Cerebellar nuclear complex (tissue), 1 donor: ENCODE measurements at regions not wholly inside any gene's neighbourhood (a gene's known extent, or its start where the extent isn't known, plus 50 kb on each side); places are given as distances from the start of the nearest gene placed in this dataset.
"Not testable (repeated sequence)": the region's sequence is repeated elsewhere in the genome, so short reads cannot be mapped to it uniquely, and the experiment has no call there.

Experiments used
- DNase-seq, 2 experiments: peaks; one replicate each; lab custom pipeline; 2025; lab: John Stamatoyannopoulos, UW

DNA sequence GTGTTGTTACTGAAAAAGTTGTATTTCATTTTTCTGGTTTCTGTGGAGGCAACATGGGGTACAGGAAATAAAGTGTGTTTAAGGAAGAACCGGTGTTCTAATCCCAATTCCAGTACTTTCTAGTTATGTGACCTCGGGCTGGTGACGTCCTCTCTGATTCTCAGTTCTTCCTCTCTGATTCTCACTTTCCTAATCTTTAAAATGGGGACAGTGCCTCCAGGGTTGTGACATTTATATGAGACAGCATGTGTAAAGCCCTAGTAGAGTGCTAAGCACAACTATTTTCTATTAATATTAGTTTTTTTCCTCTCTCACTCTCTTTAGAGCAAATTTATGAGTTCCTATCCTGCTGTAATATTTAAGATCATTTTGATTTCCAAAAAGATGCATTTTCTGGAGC, 50.9 kb upstream of the PTPDC1 start:
- no peak for DNase-seq

DNA sequence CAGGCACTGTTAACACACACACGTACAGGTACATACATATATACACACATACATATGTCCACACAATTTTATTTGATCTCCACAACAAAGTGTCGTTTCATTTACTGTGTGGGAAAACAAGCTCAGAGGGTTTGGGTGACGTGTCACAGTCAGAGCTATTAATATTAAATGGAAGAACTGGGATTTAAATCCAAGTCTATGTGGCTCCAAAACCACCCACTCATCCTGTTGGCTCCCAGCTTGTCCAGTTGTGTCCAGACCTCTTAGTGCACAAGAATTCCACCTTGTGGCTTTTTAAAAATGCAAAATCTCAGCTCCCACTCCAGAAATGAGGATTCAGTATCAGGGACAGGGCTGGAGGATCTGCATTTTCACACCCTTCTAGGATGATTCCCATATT, 52.3 kb upstream of the PTPDC1 start:
- DNase-seq = no peak

DNA sequence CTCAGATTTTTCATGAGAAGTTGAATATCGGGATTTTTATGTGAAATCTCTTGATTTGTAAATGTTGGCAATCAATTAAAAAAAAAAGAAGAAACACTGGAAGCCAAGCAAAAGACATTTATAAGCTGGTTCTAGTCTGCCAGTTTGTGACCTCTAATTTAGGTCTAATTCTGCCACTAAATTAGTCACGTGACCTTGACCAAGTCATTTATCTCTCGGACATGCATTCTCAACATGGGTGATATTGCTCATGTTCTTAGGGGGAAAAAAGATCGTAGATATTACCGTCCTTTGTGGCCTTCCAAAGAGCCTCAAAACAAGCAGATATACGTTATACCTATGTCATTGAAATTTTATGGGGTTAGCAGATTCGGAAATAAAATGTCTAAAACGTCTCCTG, 52.9 kb upstream of the PTPDC1 start:
- DNase-seq = no peak

DNA sequence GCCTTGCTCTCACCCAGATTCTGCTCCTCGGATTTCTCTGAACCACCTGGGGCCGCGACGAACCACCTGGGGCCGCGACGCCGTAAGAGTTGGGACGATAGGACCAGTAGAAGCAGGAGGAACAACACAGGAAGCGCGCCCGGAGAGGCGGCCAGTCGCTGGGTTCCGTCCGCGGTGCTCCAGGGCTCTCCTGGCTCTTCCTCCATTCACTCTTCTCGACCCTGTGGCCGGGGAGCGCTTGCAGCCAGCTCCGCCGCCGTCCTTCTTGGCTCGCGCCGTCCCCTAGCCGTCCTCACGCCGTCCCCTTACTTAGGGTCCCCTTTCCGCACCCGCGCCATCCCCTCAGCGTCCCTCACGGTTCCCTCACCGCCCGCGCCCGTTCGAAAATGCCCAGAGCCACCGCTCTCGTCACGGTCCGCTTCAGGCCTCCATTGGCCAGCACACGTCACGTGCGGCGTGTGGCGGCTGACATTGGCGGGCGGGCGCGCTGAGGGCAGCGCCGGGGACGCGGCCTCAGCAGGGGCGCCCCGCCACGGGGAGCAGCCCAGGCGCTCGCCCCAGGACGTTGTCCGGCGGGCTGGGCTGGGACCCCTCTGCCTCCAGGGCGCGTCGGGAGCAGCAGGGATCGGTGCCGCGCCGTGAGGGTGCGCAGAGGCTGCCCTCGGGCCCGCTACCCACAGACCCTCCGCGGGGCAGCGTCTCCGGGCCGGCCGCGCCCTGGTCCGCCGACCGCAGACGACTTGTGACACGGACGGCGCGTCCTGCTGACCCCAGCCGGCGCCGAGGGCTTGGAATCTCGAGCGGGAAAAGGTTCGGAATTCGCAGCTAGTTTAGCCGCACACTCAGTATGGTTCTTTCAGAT, 53.7 kb upstream of the PTPDC1 start:
- DNase-seq = peak in 1 of 2 experiments; percentile 40

DNA sequence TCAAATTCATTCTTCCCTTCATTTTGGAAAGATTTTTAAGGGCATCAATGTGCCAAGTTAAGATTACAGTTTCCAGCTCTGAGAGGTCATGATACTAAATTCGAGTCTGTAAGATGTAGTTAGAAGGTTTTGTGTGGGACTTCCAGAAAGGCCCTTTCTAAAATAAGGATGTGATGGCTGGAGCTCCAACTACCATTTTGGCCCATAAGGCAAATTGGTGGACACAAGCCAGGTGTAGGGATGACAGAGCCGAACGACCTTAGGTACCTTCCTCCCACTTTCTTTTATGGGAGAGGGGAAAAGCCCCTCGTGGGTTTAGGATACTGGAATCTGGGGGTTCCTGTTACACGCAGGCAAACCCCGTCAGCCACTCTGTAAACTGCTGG, 54.3 kb upstream of the PTPDC1 start:
- no peak for DNase-seq

DNA sequence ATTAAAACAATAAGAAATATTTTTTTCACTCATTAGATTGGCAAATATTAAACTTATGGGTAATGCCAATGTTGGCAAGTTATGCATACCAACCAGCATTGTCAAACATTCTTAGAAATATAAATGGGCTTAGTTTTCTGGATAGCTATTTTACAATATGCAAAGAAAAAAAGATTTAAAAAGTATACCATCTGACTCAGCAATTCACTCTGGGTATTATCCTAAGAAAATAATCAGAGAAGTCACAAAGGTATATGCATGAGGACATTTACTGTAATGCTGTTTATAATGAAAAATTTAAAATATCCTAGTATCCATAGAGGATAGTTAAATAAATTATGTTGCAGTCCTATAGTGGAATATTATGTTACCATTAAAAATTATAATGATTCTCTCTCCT, 57.4 kb upstream of the PTPDC1 start:
- no peak for DNase-seq

DNA sequence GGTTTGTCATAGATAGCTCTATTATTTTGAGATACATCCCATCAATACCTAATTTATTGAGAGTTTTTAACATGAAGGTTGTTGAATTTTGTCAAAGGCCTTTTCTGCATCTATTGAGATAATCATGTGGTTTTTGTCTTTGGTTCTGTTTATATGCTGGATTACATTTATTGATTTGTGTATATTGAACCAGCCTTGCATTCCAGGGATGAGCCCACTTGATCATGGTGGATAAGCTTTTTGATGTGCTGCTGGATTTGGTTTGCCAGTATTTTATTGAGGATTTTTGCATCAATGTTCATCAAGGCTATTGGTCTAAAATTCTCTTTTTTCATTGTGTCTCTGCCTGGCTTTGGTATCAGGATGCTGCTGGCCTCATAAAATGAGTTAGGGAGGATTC, 61.8 kb upstream of the PTPDC1 start:
- not testable (repeated sequence) for DNase-seq

DNA sequence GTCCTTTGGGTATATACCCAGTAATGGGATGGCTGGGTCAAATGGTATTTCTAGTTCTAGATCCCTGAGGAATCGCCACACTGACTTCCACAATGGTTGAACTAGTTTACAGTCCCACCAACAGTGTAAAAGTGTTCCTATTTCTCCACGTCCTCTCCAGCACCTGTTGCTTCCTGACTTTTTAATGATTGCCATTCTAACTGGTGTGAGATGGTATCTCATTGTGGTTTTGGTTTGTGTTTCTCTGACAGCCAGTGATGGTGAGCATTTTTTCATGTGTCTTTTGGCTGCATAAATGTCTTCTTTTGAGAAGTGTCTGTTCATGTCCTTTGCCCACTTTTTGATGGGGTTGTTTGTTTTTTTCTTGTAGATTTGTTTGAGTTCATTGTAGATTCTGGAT, 63.4 kb upstream of the PTPDC1 start:
- DNase-seq = not testable (repeated sequence)

DNA sequence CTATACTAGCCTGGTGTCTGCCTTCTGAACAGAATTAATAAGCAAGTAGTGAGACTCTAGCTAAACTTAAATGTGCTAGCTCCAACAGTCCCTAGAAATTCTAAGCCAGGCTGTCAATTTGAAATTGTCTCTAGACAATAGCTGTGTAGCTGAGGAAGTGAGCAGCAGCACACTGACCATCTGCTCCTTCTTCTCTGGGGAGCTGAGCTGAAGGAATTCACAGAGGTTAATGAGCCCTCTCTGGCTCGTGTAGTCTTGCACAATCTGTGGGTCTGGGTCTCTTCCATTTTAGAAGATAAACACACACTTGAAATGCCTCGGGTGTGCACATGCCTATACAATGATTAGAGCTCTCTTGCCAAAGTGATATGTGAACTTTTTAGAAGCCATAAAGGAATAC, 63.5 kb upstream of the BARX1 start:
- no peak for DNase-seq

DNA sequence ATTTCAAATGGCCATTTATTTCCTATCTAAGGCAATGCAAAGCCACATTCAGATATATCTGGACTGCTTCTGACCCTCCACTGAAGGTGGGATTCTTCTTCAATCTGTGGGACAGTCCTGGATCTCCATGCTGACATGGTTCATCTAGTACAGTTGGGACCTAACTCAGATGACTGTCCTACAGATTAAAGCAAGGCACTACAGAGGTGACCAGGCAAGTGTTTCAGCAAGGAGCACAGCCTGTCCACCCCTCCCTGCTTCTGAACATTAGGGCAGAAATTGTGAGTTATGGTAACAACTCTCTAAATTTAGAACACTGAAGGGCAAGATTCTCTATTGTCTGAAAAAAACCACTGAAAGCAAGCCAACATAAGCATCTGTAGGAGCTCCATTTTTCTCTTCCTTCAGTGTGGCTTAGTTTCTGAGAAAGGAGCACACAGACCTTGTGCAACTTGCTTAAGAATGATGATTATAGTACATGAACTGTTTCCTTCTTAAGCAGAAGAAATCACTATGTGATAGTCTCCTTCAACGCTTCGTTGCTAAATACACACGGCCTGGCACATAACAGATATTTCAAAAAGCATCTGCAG, 62.9 kb upstream of the BARX1 start:
- DNase-seq = no peak

DNA sequence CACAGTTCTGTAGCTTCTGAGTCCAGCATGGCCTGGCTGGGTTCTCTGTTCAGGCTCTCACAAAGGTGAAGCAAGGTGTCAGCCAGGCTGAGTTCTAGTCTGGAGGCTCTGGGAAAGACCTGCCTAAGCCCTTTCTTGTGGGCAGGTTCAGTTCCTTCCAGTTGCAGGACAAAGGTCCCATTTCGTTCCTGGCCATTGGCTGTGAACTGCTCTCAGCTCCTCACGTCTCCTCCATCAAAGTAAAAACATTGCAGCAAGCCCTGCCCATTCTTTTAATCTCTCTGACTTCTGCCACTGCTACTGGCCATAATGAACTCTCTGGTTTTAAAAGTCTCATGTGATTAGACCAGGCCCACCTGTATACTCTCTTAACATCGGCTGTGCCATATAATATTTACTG, 61.6 kb upstream of the BARX1 start:
- DNase-seq = no peak

DNA sequence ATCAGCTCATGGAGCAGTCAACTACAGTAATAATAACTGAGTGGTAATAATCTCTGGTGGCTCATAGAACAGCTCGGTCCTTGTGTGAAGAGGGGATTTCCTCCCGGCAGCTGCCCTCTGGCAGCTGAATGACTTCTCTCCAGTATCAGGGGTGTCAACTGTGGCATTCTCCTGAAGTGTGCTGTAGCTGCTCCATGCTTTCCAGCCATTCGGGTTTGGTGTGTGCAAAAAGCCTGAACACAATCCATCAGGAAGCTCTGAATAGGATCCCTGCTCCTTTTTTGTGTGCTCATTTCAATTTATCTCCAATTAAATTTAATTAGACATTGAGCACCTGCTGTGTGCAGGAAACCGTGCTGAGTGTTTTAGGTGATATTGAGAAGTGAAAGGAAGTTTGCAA, 59.8 kb upstream of the BARX1 start:
- DNase-seq = no peak

DNA sequence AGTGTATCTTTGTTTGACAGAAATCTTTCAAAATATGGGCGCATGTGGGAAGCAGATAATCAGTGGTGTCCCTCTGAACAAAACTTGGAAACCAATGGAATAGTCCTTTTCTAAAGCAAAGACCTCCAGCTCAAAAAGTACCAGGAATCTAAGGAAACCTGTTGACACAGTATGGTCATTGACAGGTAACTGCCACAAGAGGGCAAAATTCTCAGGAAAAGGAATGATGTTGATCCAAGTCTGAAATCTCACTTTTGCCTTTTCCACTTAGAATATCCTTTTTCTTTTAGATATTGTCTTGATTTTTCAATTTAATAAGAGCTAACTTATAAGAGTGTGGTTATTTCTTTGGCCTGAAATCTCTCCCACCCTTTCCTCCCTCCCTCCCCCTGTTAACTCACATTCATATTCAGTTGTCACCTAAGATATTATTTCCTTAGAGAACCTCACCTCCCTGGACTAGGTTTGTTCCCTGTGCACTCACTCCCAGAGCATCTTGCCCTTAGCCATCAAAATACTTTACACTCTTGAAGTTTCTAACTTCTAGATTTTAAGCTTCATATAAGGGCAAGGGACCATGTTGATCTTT, 59.0 kb upstream of the BARX1 start:
- DNase-seq = no peak

DNA sequence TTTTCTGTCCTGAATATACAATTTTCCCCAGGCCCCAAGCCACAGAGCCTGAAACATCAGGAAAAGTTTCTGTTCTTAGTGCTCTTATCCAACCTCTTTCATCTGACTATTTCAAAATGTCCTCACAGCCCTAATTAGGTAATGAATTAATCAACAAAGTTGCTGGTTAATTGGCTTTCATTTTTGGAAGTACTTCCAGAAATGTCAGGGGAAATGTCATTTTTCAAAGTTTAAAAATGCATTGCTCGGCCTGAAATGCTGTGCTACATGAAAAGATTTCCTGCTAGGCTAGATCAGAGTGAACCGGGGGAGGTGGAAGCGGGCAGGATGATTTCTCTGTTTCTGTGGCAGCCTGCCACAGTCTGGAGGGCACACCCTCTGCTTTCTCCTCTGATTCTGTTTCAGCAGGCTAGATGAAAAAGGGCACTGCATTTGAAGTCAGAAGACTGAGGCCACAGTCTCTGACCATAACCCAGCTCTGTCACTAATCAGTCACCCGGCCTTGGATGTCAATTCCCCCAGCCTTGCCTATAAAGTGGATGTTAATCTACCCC, 55.9 kb upstream of the BARX1 start:
- no peak for DNase-seq

DNA sequence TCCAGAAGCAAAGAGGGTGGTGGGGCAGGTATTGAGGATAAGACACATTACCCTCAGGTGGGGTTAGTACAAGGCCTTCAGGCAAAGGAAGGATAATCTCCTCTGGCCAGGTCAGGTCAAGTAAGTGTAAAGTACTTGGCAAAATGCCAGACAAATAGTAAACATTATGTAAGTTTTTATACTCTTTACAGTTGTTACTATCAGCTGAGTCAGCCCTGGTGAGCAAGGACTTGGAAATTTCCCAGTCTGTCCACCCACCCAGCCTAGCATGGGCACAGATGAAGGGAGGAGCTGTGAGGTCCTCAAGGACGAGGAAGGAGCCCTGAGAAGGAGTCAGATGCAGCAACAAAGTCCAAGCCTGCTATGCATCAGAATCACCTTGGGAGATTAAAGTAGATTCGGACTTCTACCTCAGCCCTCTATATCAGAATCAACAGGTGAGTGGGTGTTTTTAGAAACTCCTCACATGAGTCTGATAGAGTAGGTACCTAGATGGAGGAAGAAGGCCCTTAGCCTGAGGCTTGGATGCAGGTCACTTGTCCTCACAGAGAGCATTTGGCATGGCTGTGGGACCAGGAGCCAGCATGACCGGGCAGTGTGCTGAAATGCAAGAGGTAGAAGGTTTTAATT, 50.2 kb upstream of the BARX1 start:
- DNase-seq = no peak
